CD4-positive, alpha-beta T cell (primary cell): ENCODE measurements at regions not wholly inside any gene's neighbourhood (a gene's known extent, or its start where the extent isn't known, plus 50 kb on each side); places are given as distances from the start of the nearest gene placed in this dataset.

Experiments
- ATAC-seq: fragments of 200-7000 bp; cut with Tn5 transposase; one replicate; pipeline ENCODE4 v1.10.0; 2022; ENCODE audit warnings: mild to moderate bottlenecking; ENCODE audit not compliant: poor library complexity
- CTCF ChIA-PET: fragments of 350-600 bp; sonication (Branson Sonifier 250); formaldehyde crosslinking; loops from one replicate; lab custom pipeline; 2021; ENCODE audit warnings: antibody characterized with exemption, inconsistent platforms; lab: Charles Lee
- POLR2A ChIA-PET: fragments of 350-600 bp; sonication (Branson Sonifier 250); formaldehyde crosslinking; loops from one replicate; lab custom pipeline; 2021; ENCODE audit warnings: antibody characterized with exemption, inconsistent platforms; lab: Charles Lee
- DNase-seq, 14 experiments: peaks; one replicate each; pipeline ENCODE4 v3.0.0-alpha.2; 2013 to 2020; ENCODE audit warnings: mixed read lengths in 2 of 14
- H3K27ac ChIP-seq, 2 donors: one replicate each; pipeline versions ENCODE4 v1.5.1 to v1.7.0; 2013; ENCODE audit warnings: low read length in 2 of 2, low read depth in 1 of 2, mild to moderate bottlenecking in 1 of 2
- H3K27me3 ChIP-seq, 2 experiments: 1 replicate in 1 of 2; 2 replicates in 1 of 2; pipeline versions ENCODE4 v1.6.1 to v1.7.0; 2013; ENCODE audit warnings: low read length in 2 of 2, control low read depth in 1 of 2, mild to moderate bottlenecking in 1 of 2, moderate library complexity in 1 of 2; ENCODE audit not compliant: insufficient read depth in 2 of 2, control insufficient read depth in 1 of 2
- H3K36me3 ChIP-seq: one replicate; pipeline ENCODE4 v1.6.1; 2013; ENCODE audit warnings: low read length, control low read depth; ENCODE audit not compliant: insufficient read depth
- H3K4me1 ChIP-seq: one replicate; pipeline ENCODE4 v1.6.1; 2013; ENCODE audit warnings: low read length, control low read depth; ENCODE audit not compliant: insufficient read depth
- H3K4me3 ChIP-seq: one replicate; pipeline ENCODE4 v1.5.1; 2013; ENCODE audit warnings: mild to moderate bottlenecking, low read length, moderate library complexity
- H3K9me3 ChIP-seq, 2 experiments: 1 replicate in 1 of 2; 2 replicates in 1 of 2; pipeline versions ENCODE4 v1.6.1 to v1.7.0; 2013; ENCODE audit warnings: low read length in 2 of 2, mild to moderate bottlenecking in 2 of 2, control low read depth in 1 of 2, moderate library complexity in 1 of 2; ENCODE audit not compliant: control insufficient read depth in 1 of 2, insufficient read depth in 1 of 2
- H3K27ac Mint-ChIP-seq: one replicate; pipeline ENCODE4 v1.8.0; 2020; ENCODE audit warnings: mixed read lengths
- H3K27me3 Mint-ChIP-seq: one replicate; pipeline ENCODE4 v1.8.0; 2021; ENCODE audit warnings: mixed read lengths
- H3K36me3 Mint-ChIP-seq: one replicate; pipeline ENCODE4 v1.8.0; 2021; ENCODE audit warnings: low read depth, mixed read lengths
- H3K4me1 Mint-ChIP-seq: one replicate; pipeline ENCODE4 v1.8.0; 2021; ENCODE audit warnings: low read depth, mixed read lengths
- H3K4me3 Mint-ChIP-seq: one replicate; pipeline ENCODE4 v1.8.0; 2020; ENCODE audit warnings: mild to moderate bottlenecking, mixed read lengths
- H3K9me3 Mint-ChIP-seq: one replicate; pipeline ENCODE4 v1.8.0; 2020; ENCODE audit warnings: mixed read lengths
- intact Hi-C, 2 experiments: fragments of 100-400 bp; cut with DNase I in 1 of 2; cut with micrococcal nuclease in 1 of 2; formaldehyde crosslinking; loops; one replicate each; pipeline versions ENCODE4 v1.15.1 to v1.9.0; 2023 to 2025; cut with DNase I, micrococcal nuclease
- TF ChIP-seq, protein P1 (sequence below): fragments of 200-600 bp; IDR thresholded peaks from one replicate; pipeline ENCODE4 v1.8.0; 2022; ENCODE audit warnings: antibody characterized with exemption, mild to moderate bottlenecking

GRCh38 chr6:41474213-41474933 is 71.8 kb upstream of the FOXP4 start:
- Histone ChIP-seq H3K27ac (no peak overlapping the region), H3K27me3 (peaks cover 22 to 27% of the 10 kb centered on the region in 2 experiments), H3K36me3 (no peaks in the 10 kb centered on the region), H3K4me3 (no peak overlapping the region), H3K9me3 (no peaks in the 10 kb centered on the region), H3K4me1 (peaks cover 14% of the 10 kb centered on the region)
- ATAC-seq (no peak), DNase-seq (no peak)
- intact Hi-C loops = no loop called here
- Mint-ChIP-seq H3K4me3 (no peak overlapping the region), H3K27ac (no peak overlapping the region), H3K4me1 (peaks cover 6% of the 10 kb centered on the region), H3K27me3 (peaks cover 73% of the 10 kb centered on the region), H3K9me3 (no peaks in the 10 kb centered on the region), H3K36me3 (no peaks in the 10 kb centered on the region)
- ChIA-PET CTCF (no interaction called here), POLR2A (no interaction called here)
- TF ChIP-seq, protein P1, sequence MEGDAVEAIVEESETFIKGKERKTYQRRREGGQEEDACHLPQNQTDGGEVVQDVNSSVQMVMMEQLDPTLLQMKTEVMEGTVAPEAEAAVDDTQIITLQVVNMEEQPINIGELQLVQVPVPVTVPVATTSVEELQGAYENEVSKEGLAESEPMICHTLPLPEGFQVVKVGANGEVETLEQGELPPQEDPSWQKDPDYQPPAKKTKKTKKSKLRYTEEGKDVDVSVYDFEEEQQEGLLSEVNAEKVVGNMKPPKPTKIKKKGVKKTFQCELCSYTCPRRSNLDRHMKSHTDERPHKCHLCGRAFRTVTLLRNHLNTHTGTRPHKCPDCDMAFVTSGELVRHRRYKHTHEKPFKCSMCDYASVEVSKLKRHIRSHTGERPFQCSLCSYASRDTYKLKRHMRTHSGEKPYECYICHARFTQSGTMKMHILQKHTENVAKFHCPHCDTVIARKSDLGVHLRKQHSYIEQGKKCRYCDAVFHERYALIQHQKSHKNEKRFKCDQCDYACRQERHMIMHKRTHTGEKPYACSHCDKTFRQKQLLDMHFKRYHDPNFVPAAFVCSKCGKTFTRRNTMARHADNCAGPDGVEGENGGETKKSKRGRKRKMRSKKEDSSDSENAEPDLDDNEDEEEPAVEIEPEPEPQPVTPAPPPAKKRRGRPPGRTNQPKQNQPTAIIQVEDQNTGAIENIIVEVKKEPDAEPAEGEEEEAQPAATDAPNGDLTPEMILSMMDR = no peak

- no peaks in the 10 kb centered on the region for H3K9me3 Mint-ChIP-seq
- ATAC-seq (no peak), DNase-seq (no peak)
- Histone ChIP-seq H3K4me1 (peaks cover 6% of the 10 kb centered on the region), H3K27me3 (peaks cover 19% of the 10 kb centered on the region in 2 experiments), H3K4me3 (no peak overlapping the region), H3K36me3 (no peaks in the 10 kb centered on the region), H3K27ac (no peak overlapping the region), H3K9me3 (no peaks in the 10 kb centered on the region)
- ChIA-PET CTCF (no interaction called here), POLR2A (no interaction called here)
- no peaks in the 10 kb centered on the region for H3K4me1 Mint-ChIP-seq
- peaks cover 65% of the 10 kb centered on the region for H3K27me3 Mint-ChIP-seq
- no peak overlapping the region for H3K4me3 Mint-ChIP-seq
- H3K27ac Mint-ChIP-seq = no peak overlapping the region
- TF ChIP-seq, protein P1 = no peak
- intact Hi-C loops = no loop called here
- H3K36me3 Mint-ChIP-seq = no peaks in the 10 kb centered on the region
Measured at GRCh38 chr6:41475164-41475563, 71.0 kb upstream of the FOXP4 start.

DNA sequence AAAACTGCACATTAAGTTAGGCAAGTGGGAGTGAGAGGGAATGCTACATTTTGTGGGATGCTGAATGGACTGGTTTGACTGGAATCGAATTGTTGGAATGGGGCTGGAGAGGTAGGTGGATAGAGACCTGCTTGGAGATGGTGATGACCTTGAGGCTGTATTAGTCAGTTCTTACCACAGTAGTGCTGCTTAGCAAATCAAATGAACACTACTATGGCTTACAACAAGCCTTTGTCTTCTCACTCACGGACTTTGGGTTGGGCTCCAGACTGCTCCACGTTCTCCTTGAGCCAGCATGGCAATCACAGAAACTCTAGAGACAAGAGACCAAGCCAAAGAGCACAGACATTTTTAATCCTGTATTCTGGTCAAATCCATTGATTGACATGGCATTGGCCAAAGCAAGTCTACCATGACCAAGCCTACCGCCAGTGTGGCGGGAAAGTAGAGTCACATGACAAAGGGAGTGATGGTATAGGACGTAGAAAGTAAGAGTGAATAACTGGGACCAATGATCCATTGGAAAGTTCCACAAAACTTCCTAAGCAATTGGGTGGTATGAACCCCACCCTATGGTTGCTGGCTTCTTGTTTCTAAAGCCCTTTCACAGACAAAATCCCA is 70.3 kb upstream of the FOXP4 start:
- no peaks in the 10 kb centered on the region for H3K4me1 ChIP-seq
- no peaks in the 10 kb centered on the region for H3K36me3 ChIP-seq
- DNase-seq (no peak), ATAC-seq (no peak)
- H3K27ac Mint-ChIP-seq = no peak overlapping the region
- no peak overlapping the region for H3K4me3 Mint-ChIP-seq
- CTCF ChIA-PET = no interaction called here
- H3K36me3 Mint-ChIP-seq = no peaks in the 10 kb centered on the region
- H3K4me1 Mint-ChIP-seq = no peaks in the 10 kb centered on the region
- H3K27ac ChIP-seq = no peak overlapping the region
- H3K27me3 ChIP-seq = peaks cover 12 to 16% of the 10 kb centered on the region in 2 experiments
- TF ChIP-seq, protein P1 = no peak
- no peaks in the 10 kb centered on the region for H3K9me3 ChIP-seq
- intact Hi-C loops = no loop called here
- POLR2A ChIA-PET = no interaction called here
- no peak overlapping the region for H3K4me3 ChIP-seq
- peaks cover 62% of the 10 kb centered on the region for H3K27me3 Mint-ChIP-seq
- H3K9me3 Mint-ChIP-seq = no peaks in the 10 kb centered on the region
